A549 (cell line): ENCODE measurements at regions not wholly inside any gene's neighbourhood (a gene's known extent, or its start where the extent isn't known, plus 50 kb on each side); places are given as distances from the start of the nearest gene placed in this dataset.

Experiments used
- ATAC-seq, 2 experiments: fragments of 200-7000 bp in 1 of 2; fragments of >200 bp in 1 of 2; cut with Nextera tagmentation in 1 of 2; cut with Tn5 transposase in 1 of 2; 3 replicates each; pipeline versions ENCODE4 v1.8.0 to v1.9.1; 2018 to 2020; ENCODE audit warnings: mild to moderate bottlenecking in 1 of 2, moderate library complexity in 1 of 2
- CTCF ChIA-PET: fragments of 300-600 bp; sonication (Branson Sonifier 250); formaldehyde crosslinking; extraction: SDS; loops from one replicate; lab custom pipeline; 2021; ENCODE audit warnings: antibody characterized with exemption, inconsistent platforms; lab: Yijun Ruan, JAX
- POLR2A ChIA-PET: fragments of 350-600 bp; formaldehyde crosslinking; extraction: SDS; loops from one replicate; lab custom pipeline; 2021; ENCODE audit warnings: antibody characterized with exemption, inconsistent platforms; lab: Yijun Ruan, JAX
- DNase-seq, 2 experiments: peaks; one replicate each; pipeline versions ENCODE4 v3.0.0 to v3.0.0-alpha.2; 2011 to 2016; ENCODE audit warnings: low read depth in 1 of 2, low spot score in 1 of 2
- FAIRE-seq: peaks from 2 replicates; lab custom pipeline; 2011; peaks lifted over from hg19 to GRCh38; lab: Jason Lieb, UNC
- H3K27ac ChIP-seq, 2 experiments: fragments of >200 bp; sonication (Bioruptor Twin); formaldehyde crosslinking; 3 replicates each; pipeline ENCODE4 v1.5.1; 2016 to 2017
- H3K4me1 ChIP-seq: fragments of >200 bp; sonication (Bioruptor Twin); formaldehyde crosslinking; 3 replicates; pipeline ENCODE4 v1.6.1; 2016
- H3K4me2 ChIP-seq: fragments of >200 bp; sonication (Bioruptor Twin); formaldehyde crosslinking; 3 replicates; pipeline ENCODE4 v1.6.1; 2016
- H3K4me3 ChIP-seq: fragments of >200 bp; sonication (Bioruptor Twin); formaldehyde crosslinking; 3 replicates; pipeline ENCODE4 v1.5.1; 2016
- H3K9me3 ChIP-seq: fragments of >200 bp; sonication (Bioruptor Twin); formaldehyde crosslinking; 3 replicates; pipeline ENCODE4 v1.6.1; 2016
- ATOH8 ChIP-seq: fragments of 250-450 bp; sonication (Bioruptor Pico); IDR thresholded peaks from 2 replicates; pipeline ENCODE4 v1.5.0; 2020; ENCODE audit warnings: low read depth, mild to moderate bottlenecking, moderate library complexity
- CHD2 ChIP-seq: fragments of 150-350 bp; IDR thresholded peaks from 2 replicates; pipeline ENCODE4 v1.6.1; 2014; ENCODE audit warnings: low read length; ENCODE audit not compliant: partially characterized antibody
- EHMT2 ChIP-seq: fragments of 200-600 bp; sonication (generic); IDR thresholded peaks from 2 replicates; pipeline ENCODE4 v1.6.1; 2016; ENCODE audit warnings: antibody characterized with exemption, low read depth, mild to moderate bottlenecking, moderate library complexity
- FOSB ChIP-seq: fragments of 250-450 bp; sonication (Bioruptor Pico); IDR thresholded peaks from 2 replicates; pipeline ENCODE4 v1.5.0; 2020; ENCODE audit warnings: mild to moderate bottlenecking, moderate library complexity
- GATA3 ChIP-seq: IDR thresholded peaks from 2 replicates; pipeline ENCODE4 v1.6.1; 2012; ENCODE audit warnings: borderline replicate concordance
- HOXB5 ChIP-seq: fragments of 250-450 bp; sonication (Bioruptor Pico); IDR thresholded peaks from 2 replicates; pipeline ENCODE4 v1.5.0; 2020; ENCODE audit warnings: mild to moderate bottlenecking, moderate library complexity
- JUNB ChIP-seq: fragments of >200 bp; sonication (Bioruptor Twin); formaldehyde crosslinking; IDR thresholded peaks from 2 replicates; pipeline ENCODE4 v1.6.1; 2016
- MAZ ChIP-seq: fragments of 150-350 bp; IDR thresholded peaks from 2 replicates; pipeline ENCODE4 v1.6.1; 2014; ENCODE audit warnings: antibody characterized with exemption, low read depth, low read length, borderline replicate concordance
- NFE2L2 ChIP-seq: fragments of 150-350 bp; conservative IDR thresholded peaks from 2 replicates; pipeline ENCODE4 v1.6.1; 2014; ENCODE audit warnings: low read length
- NPAS2 ChIP-seq: fragments of 250-450 bp; sonication (Bioruptor Pico); IDR thresholded peaks from 2 replicates; pipeline ENCODE4 v1.8.0; 2022; ENCODE audit warnings: mild to moderate bottlenecking, moderate library complexity, borderline replicate concordance
- PHF8 ChIP-seq: fragments of 200-600 bp; sonication (generic); IDR thresholded peaks from 2 replicates; pipeline ENCODE4 v1.6.1; 2016; ENCODE audit warnings: low read depth, mild to moderate bottlenecking, antibody characterized with exemption, moderate library complexity, borderline replicate concordance
- POLR2A ChIP-seq: IDR thresholded peaks from 2 replicates; pipeline ENCODE4 v1.6.1; 2012; ENCODE audit warnings: mild to moderate bottlenecking, low read length
- RAD21 ChIP-seq, 2 experiments: fragments of >200 bp in 1 of 2; sonication (Bioruptor Twin) in 1 of 2; formaldehyde crosslinking in 1 of 2; IDR thresholded peaks in 1 of 2; conservative IDR thresholded peaks in 1 of 2; 2 replicates in 1 of 2; 3 replicates in 1 of 2; pipeline ENCODE4 v1.6.1; 2012 to 2018; ENCODE audit warnings: inconsistent platforms in 1 of 2
- RFX5 ChIP-seq: fragments of 450-650 bp; IDR thresholded peaks from 2 replicates; pipeline ENCODE4 v1.7.1; 2014; ENCODE audit warnings: antibody characterized with exemption, mild to moderate bottlenecking, moderate library complexity
- TFCP2L1 ChIP-seq: fragments of 250-450 bp; sonication (Bioruptor Pico); IDR thresholded peaks from 2 replicates; pipeline ENCODE4 v1.5.0; 2021; ENCODE audit warnings: mild to moderate bottlenecking
- TP53 ChIP-seq: fragments of 250-450 bp; sonication (Bioruptor Pico); IDR thresholded peaks from 2 replicates; pipeline ENCODE4 v1.5.0; 2021; ENCODE audit warnings: mild to moderate bottlenecking, moderate library complexity
- USF2 ChIP-seq: fragments of 450-650 bp; IDR thresholded peaks from 2 replicates; pipeline ENCODE4 v1.6.1; 2014; ENCODE audit warnings: antibody characterized with exemption
- ZFP36 ChIP-seq: fragments of 450-650 bp; IDR thresholded peaks from 2 replicates; pipeline ENCODE4 v1.6.1; 2014; ENCODE audit warnings: borderline replicate concordance; ENCODE audit not compliant: partially characterized antibody
- ZSCAN20 ChIP-seq: fragments of 250-450 bp; sonication (Bioruptor Pico); IDR thresholded peaks from 2 replicates; pipeline ENCODE4 v1.8.0; 2022; ENCODE audit warnings: mild to moderate bottlenecking, moderate library complexity
- WGBS: methylation state at CpG from one replicate; pipeline ENCODE4 v1.1.6; 2017; ENCODE audit errors: missing lambda C conversion rate; 5-methylcytosine and 5-hydroxymethylcytosine counted together
- TF ChIP-seq, protein P1 (sequence below): fragments of 150-350 bp; IDR thresholded peaks from 2 replicates; pipeline ENCODE4 v1.6.1; 2014; ENCODE audit warnings: low read depth, mild to moderate bottlenecking, low read length
- TF ChIP-seq, protein P2 (sequence below): fragments of >200 bp; sonication (Bioruptor Twin); formaldehyde crosslinking; IDR thresholded peaks from 3 replicates; pipeline ENCODE4 v1.5.1; 2016

DNA sequence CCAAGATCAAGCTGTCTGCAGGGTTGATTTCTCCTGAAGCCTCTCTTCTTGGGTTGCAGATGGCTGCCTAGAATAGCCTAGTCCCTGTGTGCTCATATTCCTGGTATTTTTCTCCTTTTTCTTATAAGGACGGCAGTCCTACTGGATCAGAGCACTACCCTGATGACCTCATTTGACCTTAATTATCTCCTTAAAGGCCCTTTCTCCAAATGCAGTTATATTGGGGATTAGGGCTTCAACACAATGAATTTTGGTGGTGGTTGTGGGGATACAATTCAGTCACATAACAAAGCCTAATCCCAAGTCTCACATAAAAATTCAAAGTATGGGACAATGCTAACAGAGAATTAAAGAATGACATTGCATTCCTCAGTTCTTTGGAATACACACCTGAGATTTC, 238.8 kb upstream of the SALL1 start:
- Histone ChIP-seq H3K9me3 (0 out of 3 replicates have a peak, but pooled peaks cover 4% of the 10 kb centered on the region), H3K27ac (no peak overlapping the region), H3K4me2 (no peak overlapping the region), H3K4me3 (no peak overlapping the region), H3K4me1 (no peaks in the 10 kb centered on the region)
- FAIRE-seq (no peak), ATAC-seq (no peak), DNase-seq (no peak)
- POLR2A ChIA-PET = no interaction called here
- TF ChIP-seq PHF8 = no peak
- TF ChIP-seq USF2 = no peak
- TF ChIP-seq, protein P1, sequence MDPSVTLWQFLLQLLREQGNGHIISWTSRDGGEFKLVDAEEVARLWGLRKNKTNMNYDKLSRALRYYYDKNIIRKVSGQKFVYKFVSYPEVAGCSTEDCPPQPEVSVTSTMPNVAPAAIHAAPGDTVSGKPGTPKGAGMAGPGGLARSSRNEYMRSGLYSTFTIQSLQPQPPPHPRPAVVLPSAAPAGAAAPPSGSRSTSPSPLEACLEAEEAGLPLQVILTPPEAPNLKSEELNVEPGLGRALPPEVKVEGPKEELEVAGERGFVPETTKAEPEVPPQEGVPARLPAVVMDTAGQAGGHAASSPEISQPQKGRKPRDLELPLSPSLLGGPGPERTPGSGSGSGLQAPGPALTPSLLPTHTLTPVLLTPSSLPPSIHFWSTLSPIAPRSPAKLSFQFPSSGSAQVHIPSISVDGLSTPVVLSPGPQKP = no peak
- no peak for TF ChIP-seq FOSB (CRISPR knock-in tag)
- no peak for TF ChIP-seq NFE2L2
- no peak for TF ChIP-seq ZSCAN20 (CRISPR knock-in tag)
- TF ChIP-seq RFX5 = no peak
- no peak for TF ChIP-seq CHD2
- no peak for TF ChIP-seq HOXB5
- TF ChIP-seq TFCP2L1 (CRISPR knock-in tag) = no peak
- no peak for TF ChIP-seq GATA3
- no peak for TF ChIP-seq ZFP36
- TF ChIP-seq, protein P2, sequence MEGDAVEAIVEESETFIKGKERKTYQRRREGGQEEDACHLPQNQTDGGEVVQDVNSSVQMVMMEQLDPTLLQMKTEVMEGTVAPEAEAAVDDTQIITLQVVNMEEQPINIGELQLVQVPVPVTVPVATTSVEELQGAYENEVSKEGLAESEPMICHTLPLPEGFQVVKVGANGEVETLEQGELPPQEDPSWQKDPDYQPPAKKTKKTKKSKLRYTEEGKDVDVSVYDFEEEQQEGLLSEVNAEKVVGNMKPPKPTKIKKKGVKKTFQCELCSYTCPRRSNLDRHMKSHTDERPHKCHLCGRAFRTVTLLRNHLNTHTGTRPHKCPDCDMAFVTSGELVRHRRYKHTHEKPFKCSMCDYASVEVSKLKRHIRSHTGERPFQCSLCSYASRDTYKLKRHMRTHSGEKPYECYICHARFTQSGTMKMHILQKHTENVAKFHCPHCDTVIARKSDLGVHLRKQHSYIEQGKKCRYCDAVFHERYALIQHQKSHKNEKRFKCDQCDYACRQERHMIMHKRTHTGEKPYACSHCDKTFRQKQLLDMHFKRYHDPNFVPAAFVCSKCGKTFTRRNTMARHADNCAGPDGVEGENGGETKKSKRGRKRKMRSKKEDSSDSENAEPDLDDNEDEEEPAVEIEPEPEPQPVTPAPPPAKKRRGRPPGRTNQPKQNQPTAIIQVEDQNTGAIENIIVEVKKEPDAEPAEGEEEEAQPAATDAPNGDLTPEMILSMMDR = no peak
- TF ChIP-seq POLR2A = no peak
- no peak for TF ChIP-seq NPAS2 (CRISPR knock-in tag)
- TF ChIP-seq JUNB = no peak
- TF ChIP-seq RAD21 (conservative IDR thresholded peaks at IDR 0.05 in 1 of 2, IDR thresholded peaks at IDR 0.05 in 1 of 2) = no peak
- no peak for TF ChIP-seq ATOH8 (CRISPR knock-in tag)
- no peak for TF ChIP-seq TP53 (CRISPR knock-in tag)
- TF ChIP-seq MAZ = no peak
- 38% methylated on average over 1 of the region's 1 CpG for WGBS
- CTCF ChIA-PET = no interaction called here

DNA sequence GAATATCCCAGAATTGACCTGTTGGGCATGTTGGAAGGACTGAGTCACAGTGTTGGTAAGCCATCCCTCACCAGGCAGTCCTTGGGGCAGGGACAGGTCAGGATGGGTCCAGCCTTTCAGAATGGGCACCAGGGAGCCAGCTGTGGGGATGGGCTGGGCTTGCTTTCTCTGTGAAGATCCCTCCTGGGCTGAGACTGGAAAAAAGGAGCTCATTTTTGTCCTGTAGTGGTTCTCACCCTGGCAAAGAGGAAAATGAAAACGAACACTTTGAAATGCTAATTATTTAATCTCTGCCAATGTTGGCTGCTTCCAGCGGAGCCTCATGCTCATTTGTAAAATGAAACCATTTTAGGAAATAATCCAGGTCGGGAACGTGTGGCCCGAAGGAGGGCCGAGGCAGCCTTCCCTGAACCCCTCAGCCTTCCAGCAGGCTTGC, 237.5 kb upstream of the SALL1 start:
- DNase-seq = no peak
- no peak overlapping the region for H3K4me2 ChIP-seq
- CTCF ChIA-PET = interaction anchor here (1.0 kb wide), 1 partner anchor 9 kb away, joined by 3 read pairs; no protein-coding TSS in a partner anchor
- no peak for ATAC-seq
- H3K9me3 ChIP-seq = 0 out of 3 replicates have a peak, but pooled peaks cover 4% of the 10 kb centered on the region
- no peak overlapping the region for H3K27ac ChIP-seq
- H3K4me3 ChIP-seq = no peak overlapping the region
- 17% methylated on average over 6 of the region's 6 CpGs for WGBS
- no peaks in the 10 kb centered on the region for H3K4me1 ChIP-seq
- TF ChIP-seq MAZ = no peak
- no peak for TF ChIP-seq EHMT2
- TF ChIP-seq, all 56 proteins: peak for 0
- POLR2A ChIA-PET = no interaction called here
- FAIRE-seq = no peak
